Body of pancreas (tissue), 4 donors: ENCODE measurements at regions not wholly inside any gene's neighbourhood (a gene's known extent, or its start where the extent isn't known, plus 50 kb on each side); places are given as distances from the start of the nearest gene placed in this dataset.

Source experiments
- POLR2A ChIP-seq, 3 donors: fragments of 450-650 bp; IDR thresholded peaks; one replicate each; pipeline ENCODE4 v1.6.1; 2016; ENCODE audit warnings: antibody characterized with exemption in 3 of 3, mild to moderate bottlenecking in 2 of 3
- TF ChIP-seq, protein P1 (sequence below), 7 experiments: fragments of 450-650 bp in 4 of 7; fragments of 200-600 bp in 3 of 7; sonication (generic) in 3 of 7; IDR thresholded peaks; one replicate each; pipeline ENCODE4 v1.5.1; 2016 to 2019; ENCODE audit warnings: antibody characterized with exemption in 7 of 7

DNA sequence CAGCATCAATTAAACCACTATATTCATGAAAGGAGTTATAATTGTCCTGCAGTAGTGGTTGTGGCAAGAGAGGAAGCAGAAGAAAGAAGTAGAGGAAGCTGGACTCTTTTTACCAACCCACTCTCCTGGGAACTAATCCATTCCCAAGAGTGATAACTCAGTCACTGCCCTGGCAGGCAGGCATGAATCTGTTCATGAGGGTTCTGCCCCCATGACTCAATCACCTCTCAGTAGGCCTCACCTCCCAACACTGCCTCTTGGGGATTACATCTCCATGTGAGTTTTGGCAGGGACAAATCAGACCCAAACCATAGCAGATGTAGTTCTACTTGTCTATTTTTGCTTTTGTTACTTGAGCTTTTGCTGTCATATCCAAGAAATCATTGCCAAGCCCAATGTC lies 232.7 kb upstream of the MAP2 start:
- TF ChIP-seq, protein P1, sequence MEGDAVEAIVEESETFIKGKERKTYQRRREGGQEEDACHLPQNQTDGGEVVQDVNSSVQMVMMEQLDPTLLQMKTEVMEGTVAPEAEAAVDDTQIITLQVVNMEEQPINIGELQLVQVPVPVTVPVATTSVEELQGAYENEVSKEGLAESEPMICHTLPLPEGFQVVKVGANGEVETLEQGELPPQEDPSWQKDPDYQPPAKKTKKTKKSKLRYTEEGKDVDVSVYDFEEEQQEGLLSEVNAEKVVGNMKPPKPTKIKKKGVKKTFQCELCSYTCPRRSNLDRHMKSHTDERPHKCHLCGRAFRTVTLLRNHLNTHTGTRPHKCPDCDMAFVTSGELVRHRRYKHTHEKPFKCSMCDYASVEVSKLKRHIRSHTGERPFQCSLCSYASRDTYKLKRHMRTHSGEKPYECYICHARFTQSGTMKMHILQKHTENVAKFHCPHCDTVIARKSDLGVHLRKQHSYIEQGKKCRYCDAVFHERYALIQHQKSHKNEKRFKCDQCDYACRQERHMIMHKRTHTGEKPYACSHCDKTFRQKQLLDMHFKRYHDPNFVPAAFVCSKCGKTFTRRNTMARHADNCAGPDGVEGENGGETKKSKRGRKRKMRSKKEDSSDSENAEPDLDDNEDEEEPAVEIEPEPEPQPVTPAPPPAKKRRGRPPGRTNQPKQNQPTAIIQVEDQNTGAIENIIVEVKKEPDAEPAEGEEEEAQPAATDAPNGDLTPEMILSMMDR (IDR thresholded peaks at IDR 0.05) = no peak
- TF ChIP-seq POLR2A (IDR thresholded peaks at IDR 0.05) = no peak
